ENCODE measurements at regions not wholly inside any gene's neighbourhood (a gene's known extent, or its start where the extent isn't known, plus 50 kb on each side); places are given as distances from the start of the nearest gene placed in this dataset.

DNA sequence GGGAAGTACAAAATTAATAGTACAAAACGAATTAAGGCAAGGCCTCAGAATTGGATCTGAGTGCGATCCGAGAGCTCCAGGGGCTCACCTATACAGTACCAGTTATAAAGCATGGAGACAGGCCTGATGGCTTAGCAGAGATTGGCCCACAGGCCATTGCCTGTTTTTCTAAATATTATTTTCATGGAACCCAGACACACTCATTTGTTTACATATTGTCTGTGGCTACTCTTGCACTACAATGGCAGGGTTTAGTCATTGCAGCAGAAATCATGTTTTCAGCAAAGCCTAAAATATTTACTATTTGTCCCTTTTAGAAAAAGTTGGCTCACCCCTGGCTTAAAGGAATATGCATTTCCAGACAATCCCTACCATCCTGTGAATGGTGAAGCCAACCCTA lies 578.9 kb downstream of the PLPP3 start:
- TF ChIP-seq, protein P1, sequence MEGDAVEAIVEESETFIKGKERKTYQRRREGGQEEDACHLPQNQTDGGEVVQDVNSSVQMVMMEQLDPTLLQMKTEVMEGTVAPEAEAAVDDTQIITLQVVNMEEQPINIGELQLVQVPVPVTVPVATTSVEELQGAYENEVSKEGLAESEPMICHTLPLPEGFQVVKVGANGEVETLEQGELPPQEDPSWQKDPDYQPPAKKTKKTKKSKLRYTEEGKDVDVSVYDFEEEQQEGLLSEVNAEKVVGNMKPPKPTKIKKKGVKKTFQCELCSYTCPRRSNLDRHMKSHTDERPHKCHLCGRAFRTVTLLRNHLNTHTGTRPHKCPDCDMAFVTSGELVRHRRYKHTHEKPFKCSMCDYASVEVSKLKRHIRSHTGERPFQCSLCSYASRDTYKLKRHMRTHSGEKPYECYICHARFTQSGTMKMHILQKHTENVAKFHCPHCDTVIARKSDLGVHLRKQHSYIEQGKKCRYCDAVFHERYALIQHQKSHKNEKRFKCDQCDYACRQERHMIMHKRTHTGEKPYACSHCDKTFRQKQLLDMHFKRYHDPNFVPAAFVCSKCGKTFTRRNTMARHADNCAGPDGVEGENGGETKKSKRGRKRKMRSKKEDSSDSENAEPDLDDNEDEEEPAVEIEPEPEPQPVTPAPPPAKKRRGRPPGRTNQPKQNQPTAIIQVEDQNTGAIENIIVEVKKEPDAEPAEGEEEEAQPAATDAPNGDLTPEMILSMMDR (IDR thresholded peaks at IDR 0.05), result no peak
- TF ChIP-seq POLR2A (IDR thresholded peaks at IDR 0.05), result no peak
